ENCODE measurements at regions not wholly inside any gene's neighbourhood (a gene's known extent, or its start where the extent isn't known, plus 50 kb on each side); places are given as distances from the start of the nearest gene placed in this dataset.

DNA sequence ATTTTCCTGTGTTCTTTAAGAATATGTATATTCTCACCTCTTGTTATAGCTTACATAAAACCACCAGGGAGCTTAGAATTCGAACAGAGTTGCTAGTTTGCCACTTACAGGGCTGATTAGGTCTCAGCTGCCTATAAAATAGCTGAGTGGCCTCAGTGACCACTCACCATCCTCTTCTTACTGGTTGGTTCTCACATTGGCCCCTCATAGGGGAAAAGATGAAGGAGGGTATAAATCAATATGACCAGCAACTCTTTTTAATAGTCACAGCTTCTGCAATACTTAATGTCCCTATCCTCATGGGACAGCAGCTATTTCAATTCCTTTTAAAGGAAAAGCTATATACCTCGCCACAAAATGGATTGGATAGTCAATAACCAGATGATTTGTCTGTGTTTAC is 199.4 kb upstream of the CDH20 start:
- BruUV-seq (replicated peaks) = no TSS peak
- H3K27me3 ChIP-seq (ENCODE audit: control insufficient read depth in 2 of 2, insufficient read depth in 2 of 2, low read length in 2 of 2) = no peaks in the 10 kb centered on the region
- no peak overlapping the region for H3K9ac ChIP-seq (ENCODE audit: insufficient read depth in 1 of 2, low read depth in 2 of 2, low read length in 2 of 2)
- intact Hi-C loops (cut with micrococcal nuclease) = no loop called here
- H2AFZ ChIP-seq (ENCODE audit: low read depth, low read length) = no peak overlapping the region
- H3K9me3 ChIP-seq (replicated peaks; ENCODE audit: control insufficient read depth, insufficient read depth, low read depth, low read length) = no peaks in the 10 kb centered on the region
- FAIRE-seq (no peak), DNase-seq (ENCODE audit: extremely low read depth in 1 of 4, low spot score in 3 of 4) (no peak), ATAC-seq (no peak)
- in situ Hi-C loops (cut with MboI) = no loop called here
- CTCF ChIA-PET (ENCODE audit: low intra/inter-chr PET ratio) = no interaction called here
- H3K27ac ChIP-seq (ENCODE audit: extremely low read depth, low read depth, low read length) = no peak overlapping the region
- no peaks in the 10 kb centered on the region for H3K4me1 ChIP-seq (replicated peaks in 1 of 2; ENCODE audit: control insufficient read depth in 2 of 2, insufficient read depth in 2 of 2, low read length in 2 of 2)
- H3K36me3 ChIP-seq (ENCODE audit: control insufficient read depth, insufficient read depth, low read length) = no peaks in the 10 kb centered on the region
- H3K4me2 ChIP-seq (ENCODE audit: insufficient read depth, low read length) = no peak overlapping the region
- no peaks in the 10 kb centered on the region for H3K79me2 ChIP-seq (ENCODE audit: control insufficient read depth, insufficient read depth, low read length)
- WGBS (ENCODE audit: insufficient coverage, low coverage, missing lambda C conversion rate) = 4% methylated on average over 2 of the region's 2 CpGs
- H3K9me1 ChIP-seq (ENCODE audit: control insufficient read depth, insufficient read depth, low read length) = no peaks in the 10 kb centered on the region
- POLR2A ChIA-PET = no interaction called here
- H4K20me1 ChIP-seq (replicated peaks; ENCODE audit: control insufficient read depth, insufficient read depth, low read length) = no peaks in the 10 kb centered on the region
- H3K4me3 ChIP-seq = no peak overlapping the region
- TF ChIP-seq, protein P1, sequence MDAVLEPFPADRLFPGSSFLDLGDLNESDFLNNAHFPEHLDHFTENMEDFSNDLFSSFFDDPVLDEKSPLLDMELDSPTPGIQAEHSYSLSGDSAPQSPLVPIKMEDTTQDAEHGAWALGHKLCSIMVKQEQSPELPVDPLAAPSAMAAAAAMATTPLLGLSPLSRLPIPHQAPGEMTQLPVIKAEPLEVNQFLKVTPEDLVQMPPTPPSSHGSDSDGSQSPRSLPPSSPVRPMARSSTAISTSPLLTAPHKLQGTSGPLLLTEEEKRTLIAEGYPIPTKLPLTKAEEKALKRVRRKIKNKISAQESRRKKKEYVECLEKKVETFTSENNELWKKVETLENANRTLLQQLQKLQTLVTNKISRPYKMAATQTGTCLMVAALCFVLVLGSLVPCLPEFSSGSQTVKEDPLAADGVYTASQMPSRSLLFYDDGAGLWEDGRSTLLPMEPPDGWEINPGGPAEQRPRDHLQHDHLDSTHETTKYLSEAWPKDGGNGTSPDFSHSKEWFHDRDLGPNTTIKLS (IDR thresholded peaks at IDR 0.05; ENCODE audit: borderline replicate concordance, low read depth) = no peak
- TF ChIP-seq, protein P2, sequence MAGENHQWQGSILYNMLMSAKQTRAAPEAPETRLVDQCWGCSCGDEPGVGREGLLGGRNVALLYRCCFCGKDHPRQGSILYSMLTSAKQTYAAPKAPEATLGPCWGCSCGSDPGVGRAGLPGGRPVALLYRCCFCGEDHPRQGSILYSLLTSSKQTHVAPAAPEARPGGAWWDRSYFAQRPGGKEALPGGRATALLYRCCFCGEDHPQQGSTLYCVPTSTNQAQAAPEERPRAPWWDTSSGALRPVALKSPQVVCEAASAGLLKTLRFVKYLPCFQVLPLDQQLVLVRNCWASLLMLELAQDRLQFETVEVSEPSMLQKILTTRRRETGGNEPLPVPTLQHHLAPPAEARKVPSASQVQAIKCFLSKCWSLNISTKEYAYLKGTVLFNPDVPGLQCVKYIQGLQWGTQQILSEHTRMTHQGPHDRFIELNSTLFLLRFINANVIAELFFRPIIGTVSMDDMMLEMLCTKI (IDR thresholded peaks at IDR 0.05; ENCODE audit: partially characterized antibody) = no peak
- TF ChIP-seq CXXC5 (CRISPR knock-in tag; IDR thresholded peaks at IDR 0.05) (no peak), ZNF764 (CRISPR knock-in tag; IDR thresholded peaks at IDR 0.05; ENCODE audit: low read depth) (no peak), COPS2 (conservative IDR thresholded peaks at IDR 0.05) (no peak), HDAC8 (tag; IDR thresholded peaks at IDR 0.05) (no peak), ZC3H4 (CRISPR knock-in tag; IDR thresholded peaks at IDR 0.05; ENCODE audit: borderline replicate concordance) (no peak), KAT8 (IDR thresholded peaks at IDR 0.05; ENCODE audit: low read depth) (no peak), TAF1 (IDR thresholded peaks at IDR 0.05; ENCODE audit: control insufficient read depth, extremely low read depth, insufficient read depth, low read length, severe bottlenecking) (no peak), MEF2A (IDR thresholded peaks at IDR 0.05; ENCODE audit: control insufficient read depth, low read depth, low read length) (no peak), ZNF274 (IDR thresholded peaks at IDR 0.05; ENCODE audit: borderline replicate concordance, low read depth, low read length) (no peak)
- TF ChIP-seq, protein P3, sequence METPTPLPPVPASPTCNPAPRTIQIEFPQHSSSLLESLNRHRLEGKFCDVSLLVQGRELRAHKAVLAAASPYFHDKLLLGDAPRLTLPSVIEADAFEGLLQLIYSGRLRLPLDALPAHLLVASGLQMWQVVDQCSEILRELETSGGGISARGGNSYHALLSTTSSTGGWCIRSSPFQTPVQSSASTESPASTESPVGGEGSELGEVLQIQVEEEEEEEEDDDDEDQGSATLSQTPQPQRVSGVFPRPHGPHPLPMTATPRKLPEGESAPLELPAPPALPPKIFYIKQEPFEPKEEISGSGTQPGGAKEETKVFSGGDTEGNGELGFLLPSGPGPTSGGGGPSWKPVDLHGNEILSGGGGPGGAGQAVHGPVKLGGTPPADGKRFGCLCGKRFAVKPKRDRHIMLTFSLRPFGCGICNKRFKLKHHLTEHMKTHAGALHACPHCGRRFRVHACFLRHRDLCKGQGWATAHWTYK (CRISPR knock-in tag; IDR thresholded peaks at IDR 0.05) = no peak
- TF ChIP-seq, protein P4, sequence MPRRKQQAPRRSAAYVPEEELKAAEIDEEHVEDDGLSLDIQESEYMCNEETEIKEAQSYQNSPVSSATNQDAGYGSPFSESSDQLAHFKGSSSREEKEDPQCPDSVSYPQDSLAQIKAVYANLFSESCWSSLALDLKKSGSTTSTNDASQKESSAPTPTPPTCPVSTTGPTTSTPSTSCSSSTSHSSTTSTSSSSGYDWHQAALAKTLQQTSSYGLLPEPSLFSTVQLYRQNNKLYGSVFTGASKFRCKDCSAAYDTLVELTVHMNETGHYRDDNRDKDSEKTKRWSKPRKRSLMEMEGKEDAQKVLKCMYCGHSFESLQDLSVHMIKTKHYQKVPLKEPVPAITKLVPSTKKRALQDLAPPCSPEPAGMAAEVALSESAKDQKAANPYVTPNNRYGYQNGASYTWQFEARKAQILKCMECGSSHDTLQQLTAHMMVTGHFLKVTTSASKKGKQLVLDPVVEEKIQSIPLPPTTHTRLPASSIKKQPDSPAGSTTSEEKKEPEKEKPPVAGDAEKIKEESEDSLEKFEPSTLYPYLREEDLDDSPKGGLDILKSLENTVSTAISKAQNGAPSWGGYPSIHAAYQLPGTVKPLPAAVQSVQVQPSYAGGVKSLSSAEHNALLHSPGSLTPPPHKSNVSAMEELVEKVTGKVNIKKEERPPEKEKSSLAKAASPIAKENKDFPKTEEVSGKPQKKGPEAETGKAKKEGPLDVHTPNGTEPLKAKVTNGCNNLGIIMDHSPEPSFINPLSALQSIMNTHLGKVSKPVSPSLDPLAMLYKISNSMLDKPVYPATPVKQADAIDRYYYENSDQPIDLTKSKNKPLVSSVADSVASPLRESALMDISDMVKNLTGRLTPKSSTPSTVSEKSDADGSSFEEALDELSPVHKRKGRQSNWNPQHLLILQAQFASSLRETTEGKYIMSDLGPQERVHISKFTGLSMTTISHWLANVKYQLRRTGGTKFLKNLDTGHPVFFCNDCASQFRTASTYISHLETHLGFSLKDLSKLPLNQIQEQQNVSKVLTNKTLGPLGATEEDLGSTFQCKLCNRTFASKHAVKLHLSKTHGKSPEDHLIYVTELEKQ (CRISPR knock-in tag; IDR thresholded peaks at IDR 0.05) = no peak
